Keratinocyte (primary cell): ENCODE measurements at regions not wholly inside any gene's neighbourhood (a gene's known extent, or its start where the extent isn't known, plus 50 kb on each side); places are given as distances from the start of the nearest gene placed in this dataset.

ENCODE experiments used
- DNase-seq: peaks from one replicate; pipeline ENCODE4 v3.0.0-alpha.2; 2011; ENCODE audit warnings: low read depth, missing footprints, low spot score
- FAIRE-seq: peaks from 2 replicates; lab custom pipeline; 2011; peaks lifted over from hg19 to GRCh38; lab: Jason Lieb, UNC
- H2AFZ ChIP-seq: 2 replicates; pipeline ENCODE4 v1.6.0; 2012; ENCODE audit warnings: low read length, control low read depth, inconsistent platforms; ENCODE audit not compliant: control insufficient read depth
- H3K27ac ChIP-seq: 2 replicates; pipeline ENCODE4 v1.5.1; 2011; ENCODE audit warnings: low read length; ENCODE audit not compliant: control insufficient read depth, insufficient read depth
- H3K27me3 ChIP-seq: 3 replicates; pipeline ENCODE4 v1.6.0; 2011; ENCODE audit warnings: low read length; ENCODE audit not compliant: control insufficient read depth, insufficient read depth; ENCODE audit errors: extremely low read depth
- H3K36me3 ChIP-seq, 2 experiments: 2 replicates in 1 of 2; 3 replicates in 1 of 2; pipeline ENCODE4 v1.5.1; 2011; ENCODE audit warnings: low read length in 2 of 2, mild to moderate bottlenecking in 1 of 2; ENCODE audit not compliant: control insufficient read depth in 2 of 2, insufficient read depth in 2 of 2; ENCODE audit errors: extremely low read depth in 1 of 2
- H3K4me1 ChIP-seq: 3 replicates; pipeline ENCODE4 v1.5.1; 2011; ENCODE audit warnings: low read length; ENCODE audit not compliant: control insufficient read depth, insufficient read depth; ENCODE audit errors: extremely low read depth
- H3K4me2 ChIP-seq: 3 replicates; pipeline ENCODE4 v1.6.0; 2011; ENCODE audit warnings: low read depth, low read length; ENCODE audit not compliant: control insufficient read depth, insufficient read depth; ENCODE audit errors: extremely low read depth
- H3K4me3 ChIP-seq, 3 experiments: fragments of 200-600 bp in 1 of 3; sonication (generic) in 1 of 3; 2 replicates in 2 of 3; 3 replicates in 1 of 3; pipeline ENCODE4 v1.5.1; 2011 to 2016; ENCODE audit warnings: low read length in 3 of 3, mild to moderate bottlenecking in 3 of 3, control low read depth in 2 of 3, inconsistent platforms in 1 of 3, low read depth in 1 of 3, mixed read lengths in 1 of 3, mixed run types in 1 of 3, moderate library complexity in 1 of 3; ENCODE audit not compliant: control insufficient read depth in 2 of 3, insufficient read depth in 2 of 3; ENCODE audit errors: extremely low read depth in 1 of 3
- H3K79me2 ChIP-seq: 2 replicates; pipeline ENCODE4 v1.6.0; 2012; ENCODE audit warnings: low read length; ENCODE audit not compliant: control insufficient read depth, insufficient read depth
- H3K9ac ChIP-seq: 3 replicates; pipeline ENCODE4 v1.6.0; 2011; ENCODE audit warnings: low read length; ENCODE audit not compliant: control insufficient read depth, insufficient read depth; ENCODE audit errors: extremely low read depth
- H3K9me1 ChIP-seq: 3 replicates; pipeline ENCODE4 v1.6.0; 2011; ENCODE audit warnings: low read length; ENCODE audit not compliant: control insufficient read depth, insufficient read depth; ENCODE audit errors: extremely low read depth
- H3K9me3 ChIP-seq: 2 replicates; pipeline ENCODE4 v1.5.1; 2012; ENCODE audit warnings: low read depth, low read length; ENCODE audit not compliant: control insufficient read depth
- H4K20me1 ChIP-seq: 3 replicates; pipeline ENCODE4 v1.6.0; 2011; ENCODE audit warnings: low read length; ENCODE audit not compliant: control insufficient read depth, insufficient read depth; ENCODE audit errors: extremely low read depth
- EZH2 ChIP-seq: IDR thresholded peaks from one replicate; pipeline ENCODE4 v1.6.1; 2012; ENCODE audit warnings: inconsistent platforms, mild to moderate bottlenecking, low read length, moderate library complexity
- dilution Hi-C: fragments of 300-500 bp; cut with MboI; formaldehyde crosslinking; loops from one replicate; pipeline ENCODE4 v1.7.0; 2020; ENCODE audit warnings: low sequenced_read_pairs; ENCODE audit not compliant: extremely low pct_ligation_motif_present
- TF ChIP-seq, protein P1 (sequence below), 3 experiments: IDR thresholded peaks in 1 of 3; conservative IDR thresholded peaks in 1 of 3; optimal IDR thresholded peaks in 1 of 3; 2 replicates in 2 of 3; 3 replicates in 1 of 3; pipeline versions ENCODE3 to v1.5.1; 2011; ENCODE audit warnings: low read length in 3 of 3, mild to moderate bottlenecking in 3 of 3, moderate library complexity in 2 of 3, control low read depth in 1 of 3, inconsistent platforms in 1 of 3; ENCODE audit not compliant: insufficient read depth in 2 of 3; ENCODE audit errors: extremely low read depth in 1 of 3

DNA sequence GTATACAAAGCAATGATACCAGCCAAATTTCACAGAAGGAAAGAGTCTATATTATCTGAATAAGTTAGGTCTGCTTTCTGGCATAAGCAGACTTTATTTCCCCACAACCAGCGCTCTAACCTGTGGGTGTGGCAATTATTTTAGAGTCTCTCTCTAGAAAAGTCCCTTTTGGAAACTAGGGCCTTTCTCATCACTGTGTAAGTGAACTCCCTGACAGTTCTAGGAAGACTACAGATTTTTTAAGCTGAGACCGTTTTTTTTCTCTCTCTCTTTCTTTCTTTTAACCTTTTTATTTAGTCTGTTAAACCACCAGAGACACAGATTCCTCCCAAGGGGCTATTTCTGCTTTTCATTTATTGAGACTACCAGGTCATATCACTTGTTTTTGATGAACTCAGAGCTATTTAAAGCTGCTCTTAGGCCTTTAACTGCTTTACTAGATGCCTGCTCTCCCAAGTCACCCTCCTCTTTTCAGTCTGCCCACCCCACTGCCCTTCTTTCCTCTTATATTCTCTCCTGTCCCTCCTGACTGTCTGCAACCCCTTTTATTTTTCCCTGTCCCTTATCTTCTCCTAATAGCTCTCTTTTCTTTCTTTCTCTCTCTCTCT is 69.2 kb upstream of the ARHGAP5 start:
- H3K9me1 ChIP-seq = peaks cover 2% of the 10 kb centered on the region
- H3K27me3 ChIP-seq = no peaks in the 10 kb centered on the region
- H3K9ac ChIP-seq = no peak overlapping the region
- no peak overlapping the region for H3K27ac ChIP-seq
- no peak for TF ChIP-seq EZH2
- TF ChIP-seq, protein P1, sequence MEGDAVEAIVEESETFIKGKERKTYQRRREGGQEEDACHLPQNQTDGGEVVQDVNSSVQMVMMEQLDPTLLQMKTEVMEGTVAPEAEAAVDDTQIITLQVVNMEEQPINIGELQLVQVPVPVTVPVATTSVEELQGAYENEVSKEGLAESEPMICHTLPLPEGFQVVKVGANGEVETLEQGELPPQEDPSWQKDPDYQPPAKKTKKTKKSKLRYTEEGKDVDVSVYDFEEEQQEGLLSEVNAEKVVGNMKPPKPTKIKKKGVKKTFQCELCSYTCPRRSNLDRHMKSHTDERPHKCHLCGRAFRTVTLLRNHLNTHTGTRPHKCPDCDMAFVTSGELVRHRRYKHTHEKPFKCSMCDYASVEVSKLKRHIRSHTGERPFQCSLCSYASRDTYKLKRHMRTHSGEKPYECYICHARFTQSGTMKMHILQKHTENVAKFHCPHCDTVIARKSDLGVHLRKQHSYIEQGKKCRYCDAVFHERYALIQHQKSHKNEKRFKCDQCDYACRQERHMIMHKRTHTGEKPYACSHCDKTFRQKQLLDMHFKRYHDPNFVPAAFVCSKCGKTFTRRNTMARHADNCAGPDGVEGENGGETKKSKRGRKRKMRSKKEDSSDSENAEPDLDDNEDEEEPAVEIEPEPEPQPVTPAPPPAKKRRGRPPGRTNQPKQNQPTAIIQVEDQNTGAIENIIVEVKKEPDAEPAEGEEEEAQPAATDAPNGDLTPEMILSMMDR (optimal IDR thresholded peaks at IDR 0.05 in 1 of 3, IDR thresholded peaks at IDR 0.05 in 1 of 3, conservative IDR thresholded peaks at IDR 0.05 in 1 of 3; ENCODE audit: extremely low read depth in 1 of 3, insufficient read depth in 2 of 3, low read length in 3 of 3) = no peak
- H2AFZ ChIP-seq = no peak overlapping the region
- no peak for FAIRE-seq
- H3K4me1 ChIP-seq = peaks cover 13% of the 10 kb centered on the region
- H3K79me2 ChIP-seq = no peaks in the 10 kb centered on the region
- no peak overlapping the region for H3K4me2 ChIP-seq
- no peaks in the 10 kb centered on the region for H3K36me3 ChIP-seq
- dilution Hi-C loops = no loop called here
- H3K4me3 ChIP-seq = no peak overlapping the region
- DNase-seq = no peak
- no peaks in the 10 kb centered on the region for H4K20me1 ChIP-seq
- H3K9me3 ChIP-seq = no peaks in the 10 kb centered on the region

DNA sequence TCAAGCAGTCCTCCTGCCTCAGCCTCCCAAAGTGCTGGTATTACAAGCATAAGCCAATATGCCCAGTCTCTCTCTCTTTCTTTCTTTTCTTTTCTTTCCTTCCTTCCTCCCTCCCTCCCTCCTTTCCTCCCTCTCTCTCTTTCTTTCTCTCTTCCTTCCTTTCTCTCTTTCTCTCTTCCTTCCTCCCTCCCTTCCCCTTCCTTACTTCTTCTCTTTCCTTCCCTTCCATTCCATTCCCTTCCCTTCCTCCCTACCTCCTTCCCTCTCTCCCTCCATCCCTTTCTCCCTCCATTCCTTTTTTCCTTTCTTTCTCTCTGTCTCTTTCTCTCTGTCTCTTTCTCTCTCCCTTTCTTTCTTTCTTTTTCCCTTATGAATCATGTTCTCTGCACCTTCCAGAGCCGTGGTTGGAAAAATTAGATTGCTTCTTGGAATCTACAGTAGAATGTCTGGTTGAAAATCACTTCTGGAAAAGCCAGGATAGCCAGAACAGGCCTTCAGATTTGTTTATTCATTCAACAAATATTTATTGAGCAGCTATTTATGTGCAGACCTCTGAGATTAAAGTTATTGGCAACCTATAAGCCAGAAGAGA is 68.4 kb upstream of the ARHGAP5 start:
- no peak overlapping the region for H2AFZ ChIP-seq
- H3K27ac ChIP-seq = no peak overlapping the region
- no peaks in the 10 kb centered on the region for H3K36me3 ChIP-seq
- no peaks in the 10 kb centered on the region for H3K27me3 ChIP-seq
- no peak for FAIRE-seq
- no peak overlapping the region for H3K9ac ChIP-seq
- H3K4me1 ChIP-seq = peaks cover 13% of the 10 kb centered on the region
- no peaks in the 10 kb centered on the region for H3K9me3 ChIP-seq
- no peaks in the 10 kb centered on the region for H4K20me1 ChIP-seq
- H3K79me2 ChIP-seq = no peaks in the 10 kb centered on the region
- H3K4me2 ChIP-seq = no peak overlapping the region
- no peak for DNase-seq
- H3K9me1 ChIP-seq = peaks cover 2% of the 10 kb centered on the region
- no peak for TF ChIP-seq EZH2
- TF ChIP-seq, protein P1 (optimal IDR thresholded peaks at IDR 0.05 in 1 of 3, IDR thresholded peaks at IDR 0.05 in 1 of 3, conservative IDR thresholded peaks at IDR 0.05 in 1 of 3; ENCODE audit: extremely low read depth in 1 of 3, insufficient read depth in 2 of 3, low read length in 3 of 3) = no peak
- dilution Hi-C loops = no loop called here
- H3K4me3 ChIP-seq = no peak overlapping the region
